ENCODE measurements at regions not wholly inside any gene's neighbourhood (a gene's known extent, or its start where the extent isn't known, plus 50 kb on each side); places are given as distances from the start of the nearest gene placed in this dataset.

DNA sequence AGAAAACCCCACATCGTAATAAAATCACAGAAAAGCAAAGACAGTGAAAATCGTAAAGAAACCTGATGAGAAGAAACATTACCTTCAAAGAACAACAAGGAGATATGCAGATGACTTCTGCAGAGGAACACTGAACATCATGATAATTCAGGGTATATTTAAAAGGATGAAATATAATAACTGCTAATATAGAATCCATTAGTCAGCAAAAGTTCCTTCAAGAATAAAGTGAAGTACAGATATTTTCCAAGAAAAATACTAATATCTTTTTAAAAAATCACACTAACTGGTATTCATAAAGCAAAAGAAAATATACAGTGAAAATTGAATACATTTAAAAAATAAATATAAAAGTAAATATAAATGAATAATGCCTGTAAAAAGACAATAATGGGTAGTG lies 176.3 kb upstream of the VEGFC start:
- TF ChIP-seq POLR2AphosphoS5 (IDR thresholded peaks at IDR 0.05) (no peak), EP300 (IDR thresholded peaks at IDR 0.05) (no peak), CTCF (IDR thresholded peaks at IDR 0.05) (no peak)
